ENCODE measurements at regions not wholly inside any gene's neighbourhood (a gene's known extent, or its start where the extent isn't known, plus 50 kb on each side); places are given as distances from the start of the nearest gene placed in this dataset.
"Not testable (repeated sequence)": the region's sequence is repeated elsewhere in the genome, so short reads cannot be mapped to it uniquely, and the experiment has no call there.

GRCh38 chr10:128178302-128178958 lies 52.2 kb upstream of the MKI67 start:
- Histone ChIP-seq H3K27me3 (ENCODE audit: insufficient read depth, low read length) (no peaks in the 10 kb centered on the region), H2AFZ (ENCODE audit: low read depth, low read length) (no peak overlapping the region), H3K36me3 (ENCODE audit: insufficient read depth, low read length) (no peaks in the 10 kb centered on the region)

GRCh38 chr10:128180843-128181242 lies 54.6 kb upstream of the MKI67 start:
- no peak overlapping the region for H2AFZ ChIP-seq (ENCODE audit: low read depth, low read length)
- peaks cover 4% of the 10 kb centered on the region for H3K27me3 ChIP-seq (ENCODE audit: insufficient read depth, low read length)
- H3K4me1 ChIP-seq (ENCODE audit: insufficient read depth, low read length), result no peaks in the 10 kb centered on the region
- no peak overlapping the region for H3K4me3 ChIP-seq (ENCODE audit: low read length)
- H3K9me3 ChIP-seq (ENCODE audit: low read length), result no peaks in the 10 kb centered on the region
- no peaks in the 10 kb centered on the region for H3K36me3 ChIP-seq (ENCODE audit: insufficient read depth, low read length)

More at GRCh38 chr10:128178302-128178958, 52.2 kb upstream of the MKI67 start:
- H3K4me1 ChIP-seq (ENCODE audit: insufficient read depth, low read length), result no peaks in the 10 kb centered on the region
- H3K9me3 ChIP-seq (ENCODE audit: low read length), result peaks cover 2% of the 10 kb centered on the region
- no peak overlapping the region for H3K4me3 ChIP-seq (ENCODE audit: low read length)

GRCh38 chr10:128185627-128186026 lies 59.4 kb upstream of the MKI67 start:
- Histone ChIP-seq H3K4me1 (ENCODE audit: insufficient read depth, low read length) (no peaks in the 10 kb centered on the region), H3K9me3 (ENCODE audit: low read length) (no peaks in the 10 kb centered on the region), H3K27me3 (ENCODE audit: insufficient read depth, low read length) (peaks cover 4% of the 10 kb centered on the region), H3K36me3 (ENCODE audit: insufficient read depth, low read length) (no peaks in the 10 kb centered on the region), H3K4me3 (ENCODE audit: low read length) (no peak overlapping the region), H2AFZ (ENCODE audit: low read depth, low read length) (no peak overlapping the region)

DNA sequence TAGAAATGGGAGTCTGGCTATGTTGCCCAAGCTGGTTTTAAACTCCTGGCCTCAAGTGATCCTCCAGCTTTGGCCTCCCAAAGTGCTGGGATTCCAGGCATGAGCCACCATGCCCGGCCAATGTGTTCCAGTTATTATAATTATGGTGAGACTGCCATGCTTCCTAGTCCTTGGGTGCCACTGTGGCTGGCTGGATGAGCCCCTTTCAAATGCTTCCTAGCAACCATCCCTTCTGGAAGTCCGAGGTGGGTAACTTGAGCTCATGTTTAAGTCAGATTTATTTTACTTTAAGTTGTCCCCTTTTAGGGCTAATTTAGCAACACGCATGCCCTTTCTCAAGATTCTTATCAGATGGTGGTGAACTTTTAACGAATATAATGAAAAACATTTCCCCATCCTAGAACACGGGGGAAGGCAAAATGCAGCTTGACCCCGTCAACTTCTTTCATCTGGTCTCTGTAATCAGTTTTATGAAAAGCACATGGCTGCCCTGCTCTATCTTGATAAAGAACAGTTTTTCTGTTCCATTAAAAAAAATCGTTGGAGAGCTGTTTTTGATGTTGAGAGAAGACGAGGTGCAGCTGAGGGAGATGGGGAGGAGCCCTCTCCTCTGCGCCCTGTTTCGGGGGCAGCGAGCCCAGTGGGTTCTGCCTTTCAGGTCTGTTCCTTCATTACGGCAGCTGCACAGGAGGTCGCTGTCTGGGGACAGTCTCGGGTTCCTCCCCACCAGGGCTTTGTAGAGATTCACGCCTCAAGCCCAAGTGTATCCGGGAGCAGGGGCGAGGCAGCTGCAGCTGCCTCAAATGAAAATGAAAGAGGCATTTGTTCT lies 61.0 kb upstream of the MKI67 start:
- H3K27me3 ChIP-seq (ENCODE audit: insufficient read depth, low read length), result peaks cover 4% of the 10 kb centered on the region
- H2AFZ ChIP-seq (ENCODE audit: low read depth, low read length), result no peak overlapping the region
- no peak overlapping the region for H3K4me3 ChIP-seq (ENCODE audit: low read length)
- no peaks in the 10 kb centered on the region for H3K9me3 ChIP-seq (ENCODE audit: low read length)
- H3K4me1 ChIP-seq (ENCODE audit: insufficient read depth, low read length), result no peaks in the 10 kb centered on the region
- H3K36me3 ChIP-seq (ENCODE audit: insufficient read depth, low read length), result no peaks in the 10 kb centered on the region

DNA sequence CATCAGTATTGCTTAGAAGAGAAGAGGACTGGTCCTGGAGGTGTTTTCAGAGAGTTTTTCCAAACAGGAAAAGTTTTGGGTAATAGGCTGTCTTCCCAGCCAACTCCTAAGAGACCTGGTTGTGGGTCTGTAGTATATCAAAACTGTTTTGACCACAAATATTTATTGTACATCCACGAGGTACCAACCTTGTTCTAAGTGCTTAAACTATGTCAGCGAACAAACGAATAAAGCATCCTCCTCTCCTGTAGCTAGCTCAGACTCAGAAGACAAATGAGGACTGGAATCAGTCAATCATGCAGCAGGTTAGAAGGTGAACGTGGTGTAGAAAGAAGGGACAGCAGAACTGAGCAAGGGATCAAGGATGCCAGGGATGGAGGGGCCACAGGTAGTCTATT lies 61.6 kb upstream of the MKI67 start:
- no peaks in the 10 kb centered on the region for H3K4me1 ChIP-seq (ENCODE audit: insufficient read depth, low read length)
- peaks cover 4% of the 10 kb centered on the region for H3K27me3 ChIP-seq (ENCODE audit: insufficient read depth, low read length)
- no peak overlapping the region for H2AFZ ChIP-seq (ENCODE audit: low read depth, low read length)
- no peak overlapping the region for H3K4me3 ChIP-seq (ENCODE audit: low read length)
- no peaks in the 10 kb centered on the region for H3K9me3 ChIP-seq (ENCODE audit: low read length)
- H3K36me3 ChIP-seq (ENCODE audit: insufficient read depth, low read length), result no peaks in the 10 kb centered on the region

- H3K4me1 ChIP-seq (ENCODE audit: insufficient read depth, low read length), result no peaks in the 10 kb centered on the region
- H3K27me3 ChIP-seq (ENCODE audit: insufficient read depth, low read length), result peaks cover 4% of the 10 kb centered on the region
- no peaks in the 10 kb centered on the region for H3K36me3 ChIP-seq (ENCODE audit: insufficient read depth, low read length)
- H2AFZ ChIP-seq (ENCODE audit: low read depth, low read length), result no peak overlapping the region
- H3K9me3 ChIP-seq (ENCODE audit: low read length), result no peaks in the 10 kb centered on the region
- H3K4me3 ChIP-seq (ENCODE audit: low read length), result no peak overlapping the region
Measured at GRCh38 chr10:128189176-128189575, 63.0 kb upstream of the MKI67 start.

- Histone ChIP-seq H2AFZ (ENCODE audit: low read depth, low read length) (no peak overlapping the region), H3K4me1 (ENCODE audit: insufficient read depth, low read length) (no peaks in the 10 kb centered on the region), H3K9me3 (ENCODE audit: low read length) (peaks cover 1% of the 10 kb centered on the region), H3K27me3 (ENCODE audit: insufficient read depth, low read length) (no peaks in the 10 kb centered on the region), H3K36me3 (ENCODE audit: insufficient read depth, low read length) (no peaks in the 10 kb centered on the region), H3K4me3 (ENCODE audit: low read length) (no peak overlapping the region)
Measured at GRCh38 chr10:128191847-128192246, 65.6 kb upstream of the MKI67 start.

DNA sequence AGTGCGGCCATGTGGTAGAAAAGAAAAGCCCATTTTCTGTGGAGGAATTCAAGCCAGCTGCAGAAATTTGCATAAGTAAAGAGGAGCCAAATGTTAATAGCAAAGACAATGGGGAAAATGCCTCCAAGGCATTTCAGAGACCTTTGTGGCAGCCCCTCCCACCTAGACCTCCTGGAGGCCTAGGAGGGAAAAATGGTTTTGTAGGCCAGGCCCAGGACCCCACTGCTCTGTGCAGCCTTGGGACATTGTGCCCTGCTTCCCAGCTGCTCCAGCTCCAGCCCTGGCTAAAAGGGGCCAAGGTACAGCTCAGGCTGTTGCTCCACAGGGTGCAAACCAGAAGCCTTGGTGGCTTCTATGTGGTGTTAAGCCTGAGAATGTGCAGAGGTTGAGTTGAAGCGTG lies 75.6 kb upstream of the MKI67 start:
- not testable (repeated sequence) for H3K36me3 ChIP-seq (ENCODE audit: insufficient read depth, low read length); H3K4me3 ChIP-seq (ENCODE audit: low read length); H3K27me3 ChIP-seq (ENCODE audit: insufficient read depth, low read length); H3K4me1 ChIP-seq (ENCODE audit: insufficient read depth, low read length); H2AFZ ChIP-seq (ENCODE audit: low read depth, low read length); H3K9me3 ChIP-seq (ENCODE audit: low read length)

GRCh38 chr10:128203028-128203427 lies 76.8 kb upstream of the MKI67 start:
- Histone ChIP-seq H3K27me3 (ENCODE audit: insufficient read depth, low read length) (no peaks in the 10 kb centered on the region), H3K9me3 (ENCODE audit: low read length) (no peaks in the 10 kb centered on the region), H2AFZ (ENCODE audit: low read depth, low read length) (no peak overlapping the region), H3K4me3 (ENCODE audit: low read length) (no peak overlapping the region), H3K4me1 (ENCODE audit: insufficient read depth, low read length) (no peaks in the 10 kb centered on the region), H3K36me3 (ENCODE audit: insufficient read depth, low read length) (no peaks in the 10 kb centered on the region)

DNA sequence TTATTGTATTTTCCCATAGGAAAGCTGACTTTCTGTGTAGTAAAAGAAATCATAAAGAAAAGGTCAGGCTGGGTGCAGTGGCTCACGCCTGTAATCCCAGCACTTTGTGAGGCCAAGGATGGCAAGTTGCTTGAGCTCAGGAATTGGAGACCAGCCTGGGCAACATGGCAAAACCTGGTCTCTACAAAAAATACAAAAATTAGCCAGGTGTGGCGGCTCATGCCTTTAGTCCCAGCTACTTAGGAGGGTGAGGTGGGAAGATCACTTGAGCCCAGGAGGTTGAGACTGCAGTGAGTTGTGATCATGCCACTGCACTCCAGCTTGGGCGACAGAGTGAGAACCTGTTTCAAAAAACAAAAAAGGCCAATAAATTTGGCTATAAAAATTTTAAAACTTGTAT lies 79.4 kb upstream of the MKI67 start:
- H3K4me3 ChIP-seq (ENCODE audit: low read length); H3K9me3 ChIP-seq (ENCODE audit: low read length); H3K27me3 ChIP-seq (ENCODE audit: insufficient read depth, low read length); H3K36me3 ChIP-seq (ENCODE audit: insufficient read depth, low read length); H3K4me1 ChIP-seq (ENCODE audit: insufficient read depth, low read length); H2AFZ ChIP-seq (ENCODE audit: low read depth, low read length): not testable (repeated sequence)

- Histone ChIP-seq H3K9me3 (ENCODE audit: low read length) (no peaks in the 10 kb centered on the region), H3K4me1 (ENCODE audit: insufficient read depth, low read length) (no peaks in the 10 kb centered on the region), H3K27me3 (ENCODE audit: insufficient read depth, low read length) (peaks cover 9% of the 10 kb centered on the region), H3K4me3 (ENCODE audit: low read length) (no peak overlapping the region), H3K36me3 (ENCODE audit: insufficient read depth, low read length) (no peaks in the 10 kb centered on the region), H2AFZ (ENCODE audit: low read depth, low read length) (no peak overlapping the region)
Measured at GRCh38 chr10:128206676-128207075, 80.5 kb upstream of the MKI67 start.

DNA sequence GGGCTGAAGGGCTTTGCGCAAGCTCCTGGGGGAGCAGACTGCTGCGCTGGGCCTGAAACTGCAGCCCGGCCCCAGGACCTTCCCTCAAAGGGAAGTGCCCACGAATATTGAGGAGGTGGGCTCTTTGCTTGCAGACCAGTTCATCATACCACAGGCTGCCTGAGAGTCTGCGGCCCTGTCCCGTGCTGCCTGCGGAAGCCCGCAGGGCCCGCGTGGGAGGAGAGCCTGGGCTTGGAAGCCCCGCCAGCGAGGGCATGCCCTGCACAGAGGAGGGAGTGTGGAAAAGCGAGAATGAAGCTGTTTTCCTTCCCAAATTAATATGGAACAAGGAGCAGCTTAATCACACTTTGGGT lies 83.6 kb upstream of the MKI67 start:
- no peaks in the 10 kb centered on the region for H3K36me3 ChIP-seq (ENCODE audit: insufficient read depth, low read length)
- no peaks in the 10 kb centered on the region for H3K9me3 ChIP-seq (ENCODE audit: low read length)
- no peak overlapping the region for H2AFZ ChIP-seq (ENCODE audit: low read depth, low read length)
- peaks cover 13% of the 10 kb centered on the region for H3K27me3 ChIP-seq (ENCODE audit: insufficient read depth, low read length)
- no peak overlapping the region for H3K4me3 ChIP-seq (ENCODE audit: low read length)
- H3K4me1 ChIP-seq (ENCODE audit: insufficient read depth, low read length), result no peaks in the 10 kb centered on the region

DNA sequence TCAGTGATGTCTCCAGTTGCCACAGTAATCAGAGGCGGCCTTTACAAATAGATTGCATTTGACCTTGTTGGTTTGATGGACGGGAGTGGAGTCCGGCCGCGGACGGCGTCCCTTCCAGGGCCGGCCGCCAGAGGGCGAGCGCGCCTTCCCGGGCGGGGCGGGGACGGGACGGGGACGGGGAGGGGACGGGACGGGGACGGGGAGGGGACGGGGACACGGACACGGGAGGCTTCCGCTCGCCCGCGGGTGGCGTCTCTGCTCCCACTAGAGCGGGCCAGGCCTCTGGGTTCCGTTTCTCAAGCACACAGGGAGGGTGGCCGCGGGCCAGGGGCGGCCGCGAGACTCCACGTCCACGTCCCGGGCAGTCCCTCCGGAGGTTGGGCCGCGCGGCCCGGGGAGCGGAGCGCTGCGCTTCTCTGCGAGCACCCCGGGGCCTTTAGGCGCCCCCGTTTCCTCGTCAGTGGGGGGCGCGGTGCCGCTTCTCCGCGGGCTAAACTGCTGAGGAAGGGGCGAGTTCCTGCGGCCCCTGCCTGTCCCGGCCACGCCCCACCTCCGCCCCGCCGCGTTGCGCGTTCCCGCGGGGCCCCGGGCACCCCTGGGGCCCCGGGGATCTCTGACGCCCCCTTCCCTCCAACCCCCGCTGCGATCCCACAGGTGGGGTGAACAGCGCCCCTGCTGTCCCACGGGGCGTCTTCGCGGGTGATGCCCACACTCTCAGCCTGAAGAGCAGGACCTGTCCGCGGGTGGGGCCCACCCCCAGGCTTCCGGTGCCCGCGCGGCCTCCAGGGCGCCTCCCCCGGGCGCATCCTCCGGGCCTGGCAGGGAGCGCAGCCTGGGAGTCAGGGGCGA lies 84.2 kb upstream of the MKI67 start:
- no peaks in the 10 kb centered on the region for H3K36me3 ChIP-seq (ENCODE audit: insufficient read depth, low read length)
- no peak overlapping the region for H3K4me3 ChIP-seq (ENCODE audit: low read length)
- H2AFZ ChIP-seq (ENCODE audit: low read depth, low read length), result no peak overlapping the region

More for the DNA sequence above, 84.2 kb upstream of the MKI67 start:
- H3K9me3 ChIP-seq (ENCODE audit: low read length), result no peaks in the 10 kb centered on the region
- no peaks in the 10 kb centered on the region for H3K4me1 ChIP-seq (ENCODE audit: insufficient read depth, low read length)
- peaks cover 13% of the 10 kb centered on the region for H3K27me3 ChIP-seq (ENCODE audit: insufficient read depth, low read length)
